Fibroblast of the aortic adventitia (primary cell): ENCODE measurements at regions not wholly inside any gene's neighbourhood (a gene's known extent, or its start where the extent isn't known, plus 50 kb on each side); places are given as distances from the start of the nearest gene placed in this dataset.

ENCODE experiments used
- DNase-seq: peaks from one replicate; pipeline ENCODE4 v3.0.0-alpha.2; 2010; ENCODE audit warnings: low read depth
- H3K4me3 ChIP-seq: 2 replicates; pipeline ENCODE4 v1.5.1; 2011; ENCODE audit warnings: low read depth, mild to moderate bottlenecking, control low read depth, low read length, moderate library complexity
- TF ChIP-seq, protein P1 (sequence below): IDR thresholded peaks from 2 replicates; pipeline ENCODE4 v1.5.1; 2011; ENCODE audit warnings: mild to moderate bottlenecking, low read length, control low read depth, inconsistent platforms; ENCODE audit not compliant: insufficient read depth

DNA sequence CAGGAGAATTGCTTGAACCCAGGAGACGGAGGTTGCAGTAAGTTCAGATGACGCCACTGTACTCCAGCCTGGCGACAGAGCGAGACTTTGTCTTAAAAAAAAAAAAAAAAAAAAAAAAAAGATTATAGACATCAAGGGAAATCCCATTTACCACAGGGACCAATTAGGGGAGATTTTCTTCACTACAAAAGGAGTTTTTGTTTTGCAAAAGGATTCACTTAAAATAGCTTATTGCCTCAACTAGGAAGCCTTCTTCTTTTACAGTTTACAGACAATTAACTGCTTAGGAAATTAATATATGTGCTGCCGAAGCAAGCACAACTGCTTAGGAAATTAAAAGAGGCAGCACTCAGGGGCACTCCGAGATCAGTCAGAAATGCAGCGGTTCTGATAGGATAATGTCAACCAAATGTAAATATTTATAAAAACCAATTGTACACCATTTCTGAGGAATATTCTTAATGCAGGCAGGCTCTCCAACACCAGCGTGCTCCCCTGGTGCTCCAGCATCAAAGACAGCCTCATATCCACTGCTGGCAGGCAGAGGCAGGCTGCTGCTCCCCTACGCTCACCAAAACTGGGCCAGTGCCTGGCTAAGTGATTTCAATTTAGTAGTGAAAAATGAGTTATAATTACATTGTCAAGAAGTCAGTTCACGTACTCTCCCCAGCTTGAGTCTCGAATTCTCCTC is 107.9 kb upstream of the RAB4A start:
- TF ChIP-seq, protein P1, sequence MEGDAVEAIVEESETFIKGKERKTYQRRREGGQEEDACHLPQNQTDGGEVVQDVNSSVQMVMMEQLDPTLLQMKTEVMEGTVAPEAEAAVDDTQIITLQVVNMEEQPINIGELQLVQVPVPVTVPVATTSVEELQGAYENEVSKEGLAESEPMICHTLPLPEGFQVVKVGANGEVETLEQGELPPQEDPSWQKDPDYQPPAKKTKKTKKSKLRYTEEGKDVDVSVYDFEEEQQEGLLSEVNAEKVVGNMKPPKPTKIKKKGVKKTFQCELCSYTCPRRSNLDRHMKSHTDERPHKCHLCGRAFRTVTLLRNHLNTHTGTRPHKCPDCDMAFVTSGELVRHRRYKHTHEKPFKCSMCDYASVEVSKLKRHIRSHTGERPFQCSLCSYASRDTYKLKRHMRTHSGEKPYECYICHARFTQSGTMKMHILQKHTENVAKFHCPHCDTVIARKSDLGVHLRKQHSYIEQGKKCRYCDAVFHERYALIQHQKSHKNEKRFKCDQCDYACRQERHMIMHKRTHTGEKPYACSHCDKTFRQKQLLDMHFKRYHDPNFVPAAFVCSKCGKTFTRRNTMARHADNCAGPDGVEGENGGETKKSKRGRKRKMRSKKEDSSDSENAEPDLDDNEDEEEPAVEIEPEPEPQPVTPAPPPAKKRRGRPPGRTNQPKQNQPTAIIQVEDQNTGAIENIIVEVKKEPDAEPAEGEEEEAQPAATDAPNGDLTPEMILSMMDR: no peak
- no peak overlapping the region for H3K4me3 ChIP-seq
- DNase-seq: no peak

DNA sequence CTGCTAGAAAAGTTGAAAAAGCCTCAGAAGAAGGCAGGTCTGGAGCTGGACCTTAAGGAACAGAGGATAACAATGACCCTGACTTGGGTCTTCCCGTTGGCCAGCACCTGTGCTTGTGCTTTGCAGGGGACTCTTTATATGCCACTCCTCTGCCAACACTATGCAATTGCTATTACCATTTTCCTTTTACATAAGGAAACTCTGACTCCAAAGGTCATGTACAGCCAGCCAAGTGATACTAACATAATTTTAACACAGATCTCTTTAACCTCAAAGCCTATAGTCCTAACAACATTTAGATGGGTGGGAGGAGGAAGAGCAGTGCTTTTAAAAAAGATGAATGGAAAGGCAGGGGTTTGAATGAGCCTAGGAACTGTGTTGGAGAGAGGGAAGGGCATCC is 106.6 kb upstream of the RAB4A start:
- no peak for DNase-seq
- no peak overlapping the region for H3K4me3 ChIP-seq
- TF ChIP-seq, protein P1: no peak

DNA sequence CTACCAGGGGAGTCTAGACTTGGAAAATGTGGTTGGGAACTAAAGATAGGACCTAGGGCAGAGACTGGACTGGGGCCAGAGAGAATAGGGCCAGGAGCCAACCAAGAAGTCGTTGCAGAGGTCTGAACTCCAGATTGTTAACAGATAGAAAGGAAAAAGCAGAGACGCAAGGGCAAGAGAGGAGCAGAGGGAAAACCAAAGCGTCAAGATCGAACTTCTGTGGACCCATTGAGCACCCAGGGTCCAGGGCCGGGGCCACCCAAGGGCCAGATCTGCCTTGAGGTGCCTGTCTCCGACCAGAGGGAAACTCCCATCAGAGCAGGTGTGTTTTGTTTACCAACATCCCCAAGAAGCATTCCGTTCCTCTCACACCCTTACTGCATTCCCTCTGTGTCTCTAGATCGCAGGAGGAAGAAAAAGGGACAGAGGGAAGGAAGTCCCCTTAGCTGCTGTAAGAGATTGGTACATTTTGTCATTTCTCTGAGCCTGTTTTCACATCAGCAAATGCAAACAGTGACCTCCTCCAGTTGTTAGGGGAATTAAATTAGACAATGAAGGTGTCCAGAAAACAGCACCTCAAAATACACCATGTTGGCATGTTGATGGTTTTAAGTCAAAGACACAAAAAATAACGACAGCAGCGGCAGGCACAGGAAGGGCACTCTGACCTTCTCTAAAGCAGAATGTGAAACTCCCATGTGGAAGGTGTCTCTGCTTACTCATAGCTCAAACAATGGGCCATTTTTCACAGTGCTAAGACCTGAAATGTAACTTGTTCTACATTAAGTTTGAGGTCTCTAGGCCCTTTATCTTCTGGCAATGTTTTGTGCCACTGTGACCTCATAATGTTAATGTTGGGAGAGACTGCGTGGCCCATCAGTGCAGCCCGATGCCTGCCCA is 105.8 kb upstream of the RAB4A start:
- TF ChIP-seq, protein P1: no peak
- no peak for DNase-seq
- no peak overlapping the region for H3K4me3 ChIP-seq

DNA sequence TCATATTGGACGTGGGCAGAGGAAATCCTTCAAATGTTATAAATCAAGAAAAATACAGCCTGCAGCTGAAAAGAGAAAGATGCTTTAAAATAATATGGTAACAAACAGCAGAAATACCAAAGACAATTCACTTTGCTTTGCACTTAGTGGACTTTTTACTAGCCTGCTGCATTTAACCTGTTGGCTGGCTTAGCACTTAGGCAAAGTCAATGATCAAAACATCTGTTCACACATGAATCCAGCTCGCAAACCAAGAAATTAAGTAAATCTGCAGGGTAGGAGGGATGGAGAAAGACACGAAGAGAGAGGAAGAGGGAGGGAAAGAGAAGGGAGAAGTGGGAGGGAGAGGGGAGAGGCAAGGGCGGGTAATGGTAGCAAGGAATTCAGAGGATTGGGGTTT is 103.6 kb upstream of the RAB4A start:
- TF ChIP-seq, protein P1: no peak
- no peak for DNase-seq
- H3K4me3 ChIP-seq: no peak overlapping the region

DNA sequence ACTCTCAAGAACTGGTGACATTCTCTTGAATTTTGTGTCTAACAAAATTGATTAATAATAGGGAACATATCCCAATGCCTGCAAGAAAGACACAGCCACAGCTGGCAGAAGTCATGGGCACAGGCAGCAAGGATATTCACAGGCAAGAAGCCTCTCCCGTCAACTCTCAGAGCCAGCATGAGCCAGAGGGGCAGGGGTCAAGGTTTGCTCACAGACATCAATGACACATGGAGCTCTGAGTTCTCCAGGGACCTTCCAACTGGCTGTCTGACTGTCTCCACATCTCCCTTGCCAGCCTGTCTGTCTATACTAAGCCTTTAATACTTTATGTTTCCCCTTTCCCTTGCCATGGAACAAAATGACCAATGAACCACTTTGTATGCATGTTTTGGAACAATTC is 101.5 kb upstream of the RAB4A start:
- TF ChIP-seq, protein P1: no peak
- H3K4me3 ChIP-seq: no peak overlapping the region
- DNase-seq: no peak

DNA sequence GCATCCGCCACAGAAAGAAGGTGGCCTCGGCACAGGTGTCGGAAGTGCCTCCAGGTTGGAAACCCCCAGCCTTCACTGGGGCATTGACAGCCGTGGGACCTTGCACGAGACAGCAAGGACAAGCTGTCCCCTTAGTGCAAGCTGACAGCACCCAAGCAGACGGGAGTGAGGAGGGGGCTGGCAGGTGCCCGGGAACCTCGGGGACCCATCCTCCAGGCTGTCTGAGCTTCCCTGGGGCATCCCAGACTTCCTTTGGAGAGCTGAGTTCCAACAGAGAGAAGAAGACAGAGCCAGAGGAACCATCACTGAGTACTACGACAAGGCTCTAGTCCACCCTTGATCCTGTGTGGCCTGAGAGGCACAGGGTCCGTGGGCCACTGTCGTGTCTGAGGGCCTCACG is 100.6 kb upstream of the RAB4A start:
- H3K4me3 ChIP-seq: no peak overlapping the region
- no peak for DNase-seq

More for the DNA sequence above, 100.6 kb upstream of the RAB4A start:
- TF ChIP-seq, protein P1: no peak
